GM19395 (cell line): ENCODE measurements at regions not wholly inside any gene's neighbourhood (a gene's known extent, or its start where the extent isn't known, plus 50 kb on each side); places are given as distances from the start of the nearest gene placed in this dataset.
"Not testable (repeated sequence)": the region's sequence is repeated elsewhere in the genome, so short reads cannot be mapped to it uniquely, and the experiment has no call there.

ENCODE experiments used
- ATAC-seq: cut with Tn5 transposase; IDR thresholded peaks from one replicate; pipeline ENCODE4 v1.9.1; 2021; ENCODE audit warnings: mild to moderate bottlenecking, moderate library complexity; ENCODE audit not compliant: unreplicated experiment

DNA sequence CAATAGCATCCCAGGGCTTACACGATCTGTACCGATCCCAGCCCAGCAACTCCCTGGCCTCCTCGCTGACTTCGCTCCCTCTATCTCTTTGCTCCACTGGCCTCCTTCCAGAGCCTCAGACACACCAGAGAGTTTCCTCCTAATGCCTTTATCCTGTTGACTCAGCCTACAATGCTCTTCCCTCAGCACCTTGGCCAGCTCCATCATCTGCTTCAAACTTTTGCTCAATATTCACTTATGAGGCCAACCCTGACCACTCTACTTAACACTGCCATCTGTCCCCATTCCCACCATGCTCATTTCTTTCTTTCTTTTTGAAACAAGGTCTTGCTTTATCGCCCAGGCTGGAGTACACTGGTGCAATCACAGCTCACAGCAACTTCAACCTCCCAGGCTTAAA is 180.9 kb downstream of the CEP170 start:
- not testable (repeated sequence) for ATAC-seq

DNA sequence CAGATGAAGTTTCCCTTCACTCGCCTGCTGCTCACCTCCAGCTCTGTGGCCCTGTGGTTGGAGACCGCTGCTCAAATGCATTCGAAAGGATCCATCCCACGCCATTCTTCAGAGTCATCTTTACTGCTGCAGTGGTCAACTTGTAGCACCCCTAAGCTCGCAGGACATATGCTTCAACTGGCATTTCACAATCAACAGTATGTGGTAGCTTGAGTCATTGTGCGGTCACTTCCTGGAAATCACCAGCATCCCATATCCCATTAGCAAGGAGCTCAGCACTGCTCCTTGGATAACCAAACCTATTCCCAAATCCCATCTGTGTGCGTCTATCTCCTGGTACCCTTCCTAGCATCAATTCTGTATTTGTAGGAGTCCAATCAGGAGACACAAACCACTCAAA is 188.0 kb downstream of the CEP170 start:
- ATAC-seq, result not testable (repeated sequence)

DNA sequence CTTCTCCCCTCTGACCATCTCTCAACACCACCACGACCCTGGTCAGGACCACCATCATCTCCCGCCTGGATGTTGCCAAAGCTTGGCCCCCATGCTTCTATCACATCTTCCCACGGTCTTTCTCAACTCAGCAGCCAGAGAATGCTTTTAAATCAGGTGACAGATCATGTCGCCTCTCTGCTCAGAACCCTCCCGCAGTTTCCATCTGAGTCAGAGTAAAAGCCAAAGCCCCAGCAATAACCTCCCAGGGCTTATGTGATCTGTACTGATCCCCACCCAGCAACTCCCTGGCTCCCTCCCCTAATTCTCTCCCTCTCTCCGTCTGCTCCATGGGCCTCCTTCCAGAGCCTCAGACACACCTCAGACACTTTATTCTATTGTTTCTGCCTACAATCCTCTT is 193.1 kb downstream of the CEP170 start:
- ATAC-seq, result not testable (repeated sequence)

DNA sequence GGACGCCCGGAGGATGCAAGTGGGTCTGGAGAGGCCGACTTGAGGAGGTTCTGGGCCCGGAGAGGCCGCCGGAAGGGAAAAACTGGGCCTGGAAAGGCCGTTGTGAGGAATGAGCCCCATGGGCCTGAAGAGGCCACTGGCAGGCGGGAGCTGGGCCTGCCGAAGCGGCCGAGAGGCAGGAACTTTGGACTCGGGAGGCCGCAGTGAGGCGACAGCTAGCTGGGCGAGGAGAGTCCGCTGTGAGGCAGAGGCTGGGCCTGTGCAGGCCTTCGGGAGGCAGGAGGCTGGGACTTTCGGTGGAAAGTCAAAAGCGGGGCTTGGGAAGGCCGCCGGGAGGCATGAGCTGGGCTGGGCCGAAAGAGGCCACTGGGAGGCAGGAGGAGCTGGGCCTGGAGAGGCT is 199.6 kb downstream of the CEP170 start:
- not testable (repeated sequence) for ATAC-seq

DNA sequence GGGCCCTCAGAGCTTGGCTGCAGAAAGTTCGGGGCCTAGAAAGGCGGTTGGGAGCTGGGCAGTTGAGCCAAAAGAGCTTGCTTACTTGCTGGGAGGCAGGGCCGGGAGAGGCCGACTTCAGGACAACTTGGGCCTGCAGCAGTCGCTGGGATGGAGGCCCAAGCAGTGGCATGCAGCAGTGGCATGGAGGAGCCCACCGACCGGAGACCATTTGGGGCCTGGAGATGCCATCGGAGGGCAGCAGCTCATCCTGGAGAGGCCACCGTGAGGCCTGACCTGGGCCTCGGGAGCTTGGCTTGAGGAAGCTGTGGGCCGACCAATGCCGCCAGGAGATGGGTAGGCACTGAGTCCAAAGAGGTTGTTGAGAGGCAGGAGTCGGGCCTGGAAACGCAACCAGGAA is 200.0 kb downstream of the CEP170 start:
- not testable (repeated sequence) for ATAC-seq

DNA sequence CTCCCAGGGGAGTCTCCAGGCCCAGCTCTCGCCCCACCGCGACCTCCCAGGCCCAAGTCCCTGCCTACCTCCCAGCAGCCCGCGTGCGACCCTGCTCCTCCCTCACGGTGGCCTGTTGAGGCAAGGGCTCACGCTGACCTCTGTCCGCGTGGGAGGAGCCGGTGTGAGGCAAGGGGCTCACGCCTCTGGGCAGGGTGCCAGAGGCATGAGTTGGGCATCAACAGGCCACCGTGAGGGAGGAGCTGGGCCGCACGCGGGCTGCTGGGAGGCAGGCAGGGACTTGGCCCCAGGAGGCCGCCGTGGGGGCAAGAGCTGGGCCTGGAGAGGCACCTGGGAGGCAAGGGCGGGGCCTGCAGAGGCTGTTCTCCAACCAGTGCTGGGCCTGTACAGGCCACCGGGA is 200.4 kb downstream of the CEP170 start:
- ATAC-seq, result not testable (repeated sequence)

DNA sequence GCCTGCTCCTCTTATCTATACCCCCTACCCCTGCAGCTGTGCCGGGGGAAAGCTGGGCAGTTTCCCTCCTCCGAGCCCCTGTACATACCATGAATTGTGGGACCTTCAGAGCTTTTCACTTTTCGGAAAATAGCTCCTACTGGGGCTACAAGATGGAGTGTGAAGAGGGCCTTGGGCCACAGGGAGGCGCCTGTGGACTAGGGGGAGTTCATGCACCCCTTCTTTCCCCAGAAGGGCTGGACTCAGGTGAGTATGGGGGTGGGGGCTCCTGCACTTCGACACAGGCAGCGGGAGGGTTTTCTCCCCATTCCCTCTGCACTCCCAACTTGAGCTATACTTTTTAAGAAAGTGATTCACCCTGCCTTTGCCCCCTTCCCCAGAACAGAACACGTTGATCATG is 202.0 kb downstream of the CEP170 start:
- not testable (repeated sequence) for ATAC-seq

DNA sequence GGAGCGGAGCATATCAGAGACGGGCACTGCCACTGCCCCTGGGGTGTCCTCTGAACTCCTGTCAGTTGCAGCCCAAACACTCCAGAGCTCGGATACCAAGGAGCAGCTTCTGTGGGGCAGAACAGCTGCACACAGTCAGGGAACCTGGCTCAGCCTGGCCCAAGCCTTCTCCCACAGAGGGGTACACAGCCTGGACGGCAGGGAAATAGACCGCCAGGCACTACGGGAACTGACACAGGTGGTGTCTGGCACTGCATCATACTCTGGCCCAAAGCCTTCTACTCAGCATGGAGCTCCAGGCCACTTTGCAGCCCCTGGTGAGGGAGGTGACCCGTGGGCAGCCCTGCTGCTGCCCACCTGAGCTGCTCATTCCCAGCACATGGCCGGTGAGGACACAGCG is 204.5 kb downstream of the CEP170 start:
- ATAC-seq, result not testable (repeated sequence)

DNA sequence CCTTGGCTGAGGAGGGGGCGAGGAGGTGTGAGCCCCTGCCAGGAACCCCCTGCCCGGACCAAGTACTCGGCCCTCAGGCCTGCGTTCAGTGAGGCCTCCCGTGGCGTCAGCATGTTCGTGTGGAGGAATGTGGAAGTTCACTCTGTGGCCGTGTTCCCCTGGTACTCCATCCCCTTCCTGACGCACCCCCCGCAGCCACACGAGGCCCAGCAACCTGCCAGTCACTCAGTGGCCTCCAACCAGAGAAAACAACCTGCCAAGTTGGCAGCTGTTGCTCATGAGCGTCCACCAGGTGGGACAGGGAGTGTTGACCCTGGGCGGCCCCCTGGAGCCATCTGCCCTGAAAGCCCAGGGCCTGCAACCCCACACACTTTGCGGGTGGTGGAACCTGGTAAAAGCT is 205.4 kb downstream of the CEP170 start:
- not testable (repeated sequence) for ATAC-seq

DNA sequence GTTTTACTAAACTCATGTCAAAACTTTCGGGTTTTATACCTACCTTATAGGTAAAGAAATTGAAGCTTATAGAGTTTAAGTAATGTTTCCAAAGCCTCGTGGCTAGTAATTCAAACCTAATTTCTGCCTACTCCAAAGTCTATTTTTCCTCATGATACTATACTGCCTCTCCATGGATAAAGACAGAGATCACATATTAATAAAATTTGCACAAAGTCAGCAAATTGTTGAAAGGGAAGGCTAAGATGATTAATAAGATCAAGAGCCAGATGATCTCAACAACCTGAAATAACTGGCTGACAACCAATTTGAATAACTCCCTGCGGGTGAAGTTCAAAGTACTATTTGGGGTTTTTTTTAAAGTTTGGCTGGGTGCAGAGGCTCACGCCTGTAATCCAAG is 233.7 kb downstream of the CEP170 start:
- ATAC-seq, result not testable (repeated sequence)

DNA sequence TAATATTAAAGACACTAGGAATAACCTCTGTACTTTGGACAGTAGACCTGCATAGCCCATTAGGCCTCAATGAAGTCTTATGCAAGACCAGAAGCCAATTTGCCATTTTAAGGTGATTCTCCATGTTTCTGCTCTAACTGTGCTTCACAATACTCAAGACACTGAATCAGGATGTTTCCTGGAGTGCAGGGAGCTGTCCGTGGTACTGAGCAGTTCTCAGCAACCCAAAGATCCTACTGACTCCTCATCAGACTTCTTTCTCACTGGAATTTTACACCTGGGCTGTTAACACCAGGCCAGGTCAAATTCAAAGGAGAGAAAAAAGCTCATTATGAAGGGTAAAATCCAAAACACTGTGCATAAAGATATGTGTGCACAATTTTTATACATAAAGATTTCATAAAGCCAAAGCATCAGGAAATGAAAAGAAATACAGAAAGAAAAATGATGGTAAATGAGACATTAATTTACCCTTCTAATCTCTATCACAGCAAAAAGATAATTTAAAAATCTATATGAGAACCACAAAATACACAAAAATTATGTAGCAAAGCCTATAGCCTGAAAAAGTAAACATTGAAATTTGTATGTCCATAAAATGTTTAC is 235.9 kb downstream of the CEP170 start:
- ATAC-seq, result not testable (repeated sequence)

DNA sequence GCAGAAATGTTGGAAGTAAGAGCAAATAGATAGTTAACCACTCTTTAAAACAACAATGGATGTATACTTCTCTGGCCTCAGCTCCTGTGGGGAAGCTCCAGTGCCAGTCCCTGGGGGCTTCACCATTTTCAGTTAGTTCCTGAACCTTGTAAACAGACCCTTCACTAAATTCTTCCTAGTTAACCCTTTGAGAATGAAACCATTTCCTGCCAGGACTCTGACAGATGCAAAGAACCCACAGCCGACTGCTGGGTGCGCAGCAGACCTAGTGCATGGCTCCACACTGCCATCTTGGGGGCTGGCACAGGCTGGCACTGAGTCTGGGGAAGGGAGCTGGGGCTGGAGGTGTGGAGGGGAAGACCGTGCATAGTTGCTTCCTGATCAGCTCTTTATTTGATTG is 244.4 kb downstream of the CEP170 start:
- ATAC-seq, result not testable (repeated sequence)

DNA sequence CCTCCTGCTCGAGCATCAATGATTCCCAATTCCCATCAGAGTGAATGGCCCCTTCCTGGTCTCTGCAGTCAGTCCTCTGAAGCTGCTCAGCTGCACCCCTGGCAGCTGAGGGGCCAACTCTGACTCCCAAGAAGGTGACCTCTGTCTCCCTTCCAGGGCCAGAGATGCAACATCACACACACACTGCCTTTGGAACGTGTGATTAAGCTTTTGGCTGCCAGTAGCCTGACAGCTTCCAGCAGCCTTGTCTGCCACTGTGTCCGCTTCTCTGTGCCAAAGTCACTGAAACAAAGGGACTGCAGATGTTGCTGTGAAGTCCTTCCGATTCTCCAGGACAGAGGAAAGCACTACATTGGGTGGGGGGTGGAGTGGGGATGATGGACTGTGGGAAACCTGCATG is 254.1 kb downstream of the CEP170 start:
- not testable (repeated sequence) for ATAC-seq

DNA sequence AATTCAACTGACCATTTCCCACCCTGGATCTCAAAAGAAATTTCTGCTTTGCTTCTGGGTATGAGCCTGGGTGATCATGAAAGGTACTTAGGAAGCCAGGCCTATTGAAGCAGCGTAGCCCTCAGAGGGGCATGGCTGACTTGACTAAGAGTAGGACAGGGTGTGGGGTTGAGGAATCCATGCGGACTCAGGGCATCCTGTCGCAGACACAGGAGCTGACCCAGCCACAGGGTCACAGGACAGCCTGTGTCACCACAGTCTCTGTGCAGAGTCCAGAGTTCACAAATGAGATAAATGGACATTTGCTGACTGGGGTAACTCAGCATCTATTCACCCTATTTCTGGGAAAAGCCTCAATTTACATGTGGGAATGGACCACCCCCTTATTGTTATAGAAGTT is 262.3 kb downstream of the CEP170 start:
- ATAC-seq, result not testable (repeated sequence)

DNA sequence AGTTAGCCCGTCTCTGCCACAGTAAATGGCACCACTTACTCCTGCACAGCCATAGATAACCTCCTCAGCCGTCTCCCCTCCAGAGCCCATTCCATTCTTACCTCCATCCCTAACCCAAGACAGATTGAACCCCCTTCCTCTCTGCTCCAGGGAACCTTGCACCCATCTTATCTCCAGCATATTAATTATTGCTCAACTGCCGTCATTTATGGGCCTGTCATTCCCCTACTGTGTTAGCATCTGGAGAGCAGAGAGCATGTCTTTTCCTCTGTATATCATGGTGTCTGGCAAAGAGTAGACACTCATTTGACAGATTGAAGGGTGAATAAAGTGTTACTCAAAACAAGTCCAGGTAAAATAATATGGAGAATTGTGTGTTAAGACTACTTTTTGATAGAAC is 270.0 kb downstream of the CEP170 start:
- not testable (repeated sequence) for ATAC-seq

DNA sequence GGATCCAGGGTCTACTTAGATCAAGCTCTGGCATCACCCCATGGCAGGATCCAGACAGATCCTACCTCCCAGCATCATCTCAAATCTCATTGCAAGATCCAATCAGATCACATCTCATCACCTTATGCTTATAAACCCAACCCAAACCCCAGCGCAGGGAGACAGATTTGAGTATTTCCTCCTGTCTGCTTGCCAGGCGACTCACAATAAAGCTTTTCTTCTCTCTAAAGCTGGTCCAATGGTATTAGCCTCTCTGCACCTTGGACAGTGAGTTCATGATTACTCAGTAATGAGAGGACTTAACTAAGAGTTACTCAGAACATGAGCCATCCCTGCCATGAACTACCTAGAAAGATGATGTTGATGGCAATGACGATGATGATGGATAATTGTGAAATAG is 281.7 kb downstream of the CEP170 start:
- ATAC-seq, result not testable (repeated sequence)

DNA sequence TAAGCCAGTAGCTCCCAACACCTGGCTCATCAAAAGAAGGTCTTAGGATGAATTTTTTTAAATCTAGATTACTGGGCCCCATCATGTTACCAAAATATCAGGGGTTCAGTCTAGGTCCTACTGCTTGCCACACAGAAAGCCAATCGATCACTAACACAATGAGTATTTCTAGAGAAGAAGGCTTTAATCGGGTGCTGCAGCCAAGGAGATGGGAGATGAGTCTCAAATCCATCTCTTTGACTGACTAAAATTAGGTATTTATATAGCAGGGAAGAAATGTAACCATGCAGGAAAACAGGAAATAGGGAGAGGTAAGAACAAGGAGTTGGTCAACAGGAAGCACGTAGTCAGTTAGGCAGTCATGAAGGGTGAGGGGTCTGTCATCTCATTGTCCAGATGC is 288.2 kb downstream of the CEP170 start:
- no peak for ATAC-seq

DNA sequence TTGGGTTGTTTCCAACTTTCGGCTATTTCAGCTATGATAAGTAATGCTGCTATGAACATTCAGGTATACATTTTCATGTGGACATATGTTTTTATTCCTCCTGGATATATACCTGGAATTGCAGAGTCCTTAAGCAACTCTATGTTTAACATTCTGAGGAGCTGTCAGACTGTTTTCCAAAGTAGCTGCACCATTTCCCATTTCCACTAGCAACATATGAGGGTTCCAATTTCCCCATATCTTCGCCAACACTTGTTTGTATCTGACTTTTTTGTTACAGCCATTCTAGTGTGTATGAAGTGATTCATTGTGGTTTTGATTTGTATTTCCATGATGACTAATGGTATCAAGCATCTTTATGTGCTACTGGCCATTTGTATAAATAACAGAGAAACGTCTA is 295.7 kb downstream of the CEP170 start:
- ATAC-seq, result not testable (repeated sequence)

DNA sequence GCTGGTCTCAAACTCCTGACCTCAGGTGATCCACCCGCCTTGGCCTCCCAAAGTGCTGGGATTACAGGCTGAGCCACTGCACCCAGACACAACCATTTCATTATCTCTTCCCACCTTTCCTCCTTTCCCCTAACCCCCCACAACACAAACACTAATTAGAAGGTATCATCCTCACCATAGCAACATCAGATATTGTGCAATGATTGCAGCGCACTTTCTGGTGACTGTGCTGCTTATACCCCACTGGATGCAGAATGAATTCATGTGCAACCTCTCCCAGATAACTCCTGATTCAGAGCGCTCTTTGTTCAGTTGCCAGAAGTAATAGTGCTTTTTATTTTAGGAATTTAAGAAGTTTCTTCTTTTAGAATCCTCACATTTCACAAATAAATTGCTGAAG is 300.1 kb downstream of the CEP170 start:
- ATAC-seq, result not testable (repeated sequence)

DNA sequence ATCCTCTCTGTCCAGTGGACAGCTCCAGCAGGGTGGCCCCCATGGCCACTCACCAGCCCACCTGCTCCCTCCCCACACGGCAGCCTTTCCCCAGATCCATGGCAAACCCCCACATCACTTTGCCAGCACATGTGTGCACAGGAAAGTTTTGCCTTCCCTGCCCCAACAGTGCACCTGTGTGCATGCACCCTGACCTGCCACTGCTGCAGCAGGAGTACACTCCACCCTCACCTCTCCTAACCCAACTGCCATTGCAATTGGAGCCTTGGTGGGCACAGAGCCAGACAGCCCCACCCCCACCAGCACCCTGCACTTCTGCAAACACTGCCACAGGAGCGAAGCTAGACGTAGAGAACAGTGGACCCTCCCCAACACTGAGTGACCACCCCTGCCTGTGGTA is 308.9 kb downstream of the CEP170 start:
- no peak for ATAC-seq

DNA sequence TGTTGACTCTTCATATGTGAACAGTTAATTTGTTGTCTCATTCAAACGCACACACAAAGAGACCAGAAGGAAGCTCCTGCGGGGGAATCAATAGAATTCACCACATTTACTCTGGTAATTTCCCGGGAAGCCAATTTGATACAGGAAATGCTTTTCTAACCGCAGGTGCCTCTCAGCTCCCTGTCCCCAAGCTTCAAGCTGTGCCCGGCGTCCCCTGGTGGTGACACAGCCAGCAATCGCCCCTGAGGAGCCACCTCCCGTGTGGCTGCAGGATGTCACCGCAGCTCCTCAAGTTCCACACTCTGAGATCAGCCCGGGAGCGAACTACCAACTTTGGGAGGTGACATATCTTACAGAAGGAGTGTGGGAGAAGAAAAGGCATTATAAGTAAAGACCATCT is 318.4 kb downstream of the CEP170 start:
- peak; percentile 78 for ATAC-seq

DNA sequence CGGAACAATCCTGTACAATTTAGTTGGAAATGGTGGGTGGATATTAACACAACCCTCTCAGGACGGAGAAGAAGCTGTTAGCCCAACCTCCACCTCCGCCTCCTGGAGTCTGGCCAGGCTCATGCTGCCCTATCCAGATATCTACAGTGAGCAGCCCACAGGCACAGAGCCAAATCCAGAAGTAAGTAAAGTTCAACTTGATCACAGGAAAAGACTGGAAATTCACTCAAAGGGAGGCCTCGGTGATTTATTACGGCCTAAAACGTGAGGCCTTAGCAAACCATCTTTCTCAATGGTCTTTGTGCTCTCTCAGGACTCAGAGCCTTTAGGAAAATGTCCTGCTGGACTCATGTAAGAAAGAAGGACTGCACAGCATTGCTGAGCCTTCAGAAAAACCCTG is 330.4 kb downstream of the CEP170 start:
- not testable (repeated sequence) for ATAC-seq

DNA sequence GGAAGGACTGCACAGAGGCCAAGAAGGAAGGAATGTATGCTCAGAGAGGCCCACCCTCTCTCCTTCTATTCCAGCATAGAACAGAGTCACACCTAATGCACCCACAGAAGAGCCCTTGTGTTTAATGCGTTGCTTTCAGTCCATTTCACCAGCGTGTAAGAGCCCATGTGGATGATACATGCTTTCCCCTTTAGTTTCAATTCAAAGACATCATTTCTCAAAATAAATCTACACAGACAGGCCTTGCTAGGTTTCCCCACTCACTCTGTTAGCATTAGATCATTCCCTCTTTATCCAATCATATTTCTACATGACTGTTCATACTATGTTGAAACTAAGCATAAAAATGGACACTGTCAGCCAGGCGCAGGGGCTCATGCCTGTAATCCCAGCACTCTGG is 331.5 kb downstream of the CEP170 start:
- not testable (repeated sequence) for ATAC-seq
